H1 (cell line): ENCODE measurements at regions not wholly inside any gene's neighbourhood (a gene's known extent, or its start where the extent isn't known, plus 50 kb on each side); places are given as distances from the start of the nearest gene placed in this dataset.

Experiments used
- CBX8 ChIP-seq: fragments of 300-800, 300-1000 bp; sonication (generic); IDR thresholded peaks from 2 replicates; pipeline ENCODE4 v1.7.1; 2016; ENCODE audit warnings: low read depth, low read length, borderline replicate concordance
- CHD7 ChIP-seq: fragments of 300-600 bp; sonication (generic); IDR thresholded peaks from 2 replicates; pipeline ENCODE4 v1.7.1; 2012; ENCODE audit warnings: low read length, moderate library complexity, mild to moderate bottlenecking, inconsistent platforms; ENCODE audit not compliant: insufficient replicate concordance
- CTBP2 ChIP-seq: IDR thresholded peaks from 2 replicates; pipeline ENCODE4 v1.7.0; 2011; ENCODE audit warnings: borderline replicate concordance, mild to moderate bottlenecking, moderate library complexity, mixed read lengths, low read length; ENCODE audit not compliant: insufficient read depth, insufficient read length
- RBBP5 ChIP-seq: IDR thresholded peaks from 2 replicates; pipeline ENCODE4 v1.7.1; 2012; ENCODE audit warnings: low read depth, mild to moderate bottlenecking, inconsistent platforms, low read length, moderate library complexity, borderline replicate concordance
- TF ChIP-seq, protein P1 (sequence below): IDR thresholded peaks from 2 replicates; pipeline ENCODE4 v1.6.1; 2011; ENCODE audit warnings: low read length, improper control_type of control experiment

DNA sequence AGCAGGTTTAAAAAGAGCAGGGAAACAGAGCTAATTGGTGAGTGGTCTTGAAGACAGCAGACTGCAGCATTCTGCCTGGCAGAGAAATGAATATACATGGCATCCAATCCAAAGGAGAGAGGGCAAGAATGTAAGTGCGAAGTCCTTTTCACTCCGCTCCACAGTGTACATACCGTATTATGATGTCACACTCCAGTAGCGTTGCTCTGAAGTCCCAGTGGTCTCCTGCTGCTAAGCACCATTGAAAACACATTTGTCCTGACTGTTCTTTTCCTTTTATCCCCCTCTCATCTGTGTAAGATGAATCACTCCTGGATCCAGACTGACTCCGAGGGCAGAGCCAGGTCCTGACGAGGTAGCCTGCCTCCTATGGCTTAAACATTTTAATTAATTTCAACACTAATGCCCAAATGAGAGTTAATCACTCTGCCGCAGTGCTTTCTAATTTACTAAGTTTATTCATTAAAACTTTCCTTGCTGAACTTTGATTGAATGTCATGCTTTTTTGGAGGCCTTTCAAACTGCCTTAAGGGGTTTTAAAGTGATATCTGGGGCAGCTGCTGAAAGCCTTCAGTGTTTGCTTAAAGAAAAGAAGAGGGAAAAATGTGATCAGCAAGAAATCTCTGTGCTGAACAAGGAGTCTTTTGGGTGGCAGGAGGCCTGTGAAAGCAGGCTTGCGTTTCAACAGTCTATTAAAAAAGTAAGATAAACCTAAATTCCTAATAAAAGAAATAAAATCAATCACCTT, 227.2 kb downstream of the ATG4C start (continued):
- TF ChIP-seq CBX8 (no peak), CTBP2 (no peak), CHD7 (no peak), RBBP5 (no peak)
- TF ChIP-seq, protein P1, sequence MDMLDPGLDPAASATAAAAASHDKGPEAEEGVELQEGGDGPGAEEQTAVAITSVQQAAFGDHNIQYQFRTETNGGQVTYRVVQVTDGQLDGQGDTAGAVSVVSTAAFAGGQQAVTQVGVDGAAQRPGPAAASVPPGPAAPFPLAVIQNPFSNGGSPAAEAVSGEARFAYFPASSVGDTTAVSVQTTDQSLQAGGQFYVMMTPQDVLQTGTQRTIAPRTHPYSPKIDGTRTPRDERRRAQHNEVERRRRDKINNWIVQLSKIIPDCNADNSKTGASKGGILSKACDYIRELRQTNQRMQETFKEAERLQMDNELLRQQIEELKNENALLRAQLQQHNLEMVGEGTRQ = no peak
- TF ChIP-seq, all 59 proteins: peak for 0
